WTC11 (cell line): ENCODE measurements at regions not wholly inside any gene's neighbourhood (a gene's known extent, or its start where the extent isn't known, plus 50 kb on each side); places are given as distances from the start of the nearest gene placed in this dataset.

Experiments
- ATAC-seq: fragments of 200-7000 bp; cut with Tn5 transposase; 2 replicates; pipeline ENCODE4 v1.10.0; 2021; ENCODE audit warnings: mild to moderate bottlenecking, moderate library complexity
- CTCF ChIA-PET: fragments of 300-600 bp; sonication (Branson Sonifier 250); formaldehyde crosslinking; loops from one replicate; lab custom pipeline; 2021; ENCODE audit warnings: antibody characterized with exemption; lab: Charles Lee
- POLR2A ChIA-PET: fragments of 350-600 bp; sonication (Branson Sonifier 250); formaldehyde crosslinking; loops from one replicate; lab custom pipeline; 2021; ENCODE audit warnings: antibody characterized with exemption; lab: Charles Lee
- DNase-seq: peaks from one replicate; pipeline ENCODE4 v3.0.0; 2021; ENCODE audit warnings: low spot score
- H3K27ac Mint-ChIP-seq: 2 replicates; pipeline ENCODE4 v1.8.0; 2021; ENCODE audit warnings: mixed read lengths
- H3K27me3 Mint-ChIP-seq: 2 replicates; pipeline ENCODE4 v1.8.0; 2021; ENCODE audit warnings: low read depth, mild to moderate bottlenecking, moderate library complexity, mixed read lengths
- H3K36me3 Mint-ChIP-seq: 2 replicates; pipeline ENCODE4 v1.8.0; 2021; ENCODE audit warnings: mixed read lengths
- H3K4me1 Mint-ChIP-seq: 2 replicates; pipeline ENCODE4 v1.8.0; 2022; ENCODE audit warnings: mixed read lengths
- H3K4me3 Mint-ChIP-seq: 2 replicates; pipeline ENCODE4 v1.8.0; 2021; ENCODE audit warnings: mild to moderate bottlenecking, moderate library complexity, mixed read lengths
- H3K9me3 Mint-ChIP-seq: 2 replicates; pipeline ENCODE4 v1.8.0; 2021; ENCODE audit warnings: mixed read lengths
- ATF1 ChIP-seq: sonication (generic); formaldehyde crosslinking; IDR thresholded peaks from 2 replicates; pipeline ENCODE4 v1.8.1; 2023; ENCODE audit warnings: mild to moderate bottlenecking, moderate library complexity, missing genetic modification reagents
- JAZF1 ChIP-seq: fragments of 250-450 bp; sonication (Bioruptor Pico); IDR thresholded peaks from 2 replicates; pipeline ENCODE4 v1.9.0; 2021; ENCODE audit warnings: moderate library complexity, mild to moderate bottlenecking, inconsistent platforms
- JUN ChIP-seq: sonication (generic); formaldehyde crosslinking; IDR thresholded peaks from 2 replicates; pipeline ENCODE4 v1.8.0; 2023; ENCODE audit warnings: mild to moderate bottlenecking, missing genetic modification reagents
- KAT7 ChIP-seq: sonication (generic); formaldehyde crosslinking; IDR thresholded peaks from 2 replicates; pipeline ENCODE4 v1.8.1; 2023; ENCODE audit warnings: missing genetic modification reagents, mild to moderate bottlenecking, borderline replicate concordance
- RELA ChIP-seq: sonication (generic); formaldehyde crosslinking; IDR thresholded peaks from 2 replicates; pipeline ENCODE4 v1.8.1; 2022; ENCODE audit warnings: missing genetic modification reagents, mild to moderate bottlenecking, borderline replicate concordance
- RORB ChIP-seq: fragments of 250-450 bp; sonication (Bioruptor Pico); IDR thresholded peaks from 2 replicates; pipeline ENCODE4 v1.9.0; 2021; ENCODE audit warnings: mild to moderate bottlenecking
- TEAD4 ChIP-seq: sonication (generic); formaldehyde crosslinking; IDR thresholded peaks from 2 replicates; pipeline ENCODE4 v1.8.0; 2022; ENCODE audit warnings: mild to moderate bottlenecking, missing genetic modification reagents
- TP53 ChIP-seq: sonication (generic); formaldehyde crosslinking; IDR thresholded peaks from 2 replicates; pipeline ENCODE4 v1.8.1; 2023; ENCODE audit warnings: mild to moderate bottlenecking, missing genetic modification reagents
- ZNF121 ChIP-seq: sonication (generic); formaldehyde crosslinking; IDR thresholded peaks from 2 replicates; pipeline ENCODE4 v1.8.0; 2023; ENCODE audit warnings: missing genetic modification reagents
- ZNF423 ChIP-seq: fragments of 250-450 bp; sonication (Bioruptor Pico); IDR thresholded peaks from 2 replicates; pipeline ENCODE4 v2.1.2; 2022; ENCODE audit warnings: mild to moderate bottlenecking, moderate library complexity
- TF ChIP-seq, protein P1 (sequence below): sonication (generic); formaldehyde crosslinking; conservative IDR thresholded peaks from 2 replicates; pipeline ENCODE4 v1.8.1; 2023; ENCODE audit warnings: mild to moderate bottlenecking, low read depth, missing genetic modification reagents, moderate library complexity
- TF ChIP-seq, protein P2 (sequence below): sonication (generic); formaldehyde crosslinking; IDR thresholded peaks from 2 replicates; pipeline ENCODE4 v1.8.0; 2022; ENCODE audit warnings: mild to moderate bottlenecking, missing genetic modification reagents
- TF ChIP-seq, protein P3 (sequence below): sonication (generic); formaldehyde crosslinking; IDR thresholded peaks from 2 replicates; pipeline ENCODE4 v1.8.1; 2023; ENCODE audit warnings: mild to moderate bottlenecking, missing genetic modification reagents, borderline replicate concordance
- TF ChIP-seq, protein P4 (sequence below): fragments of 250-450 bp; sonication (Bioruptor Pico); IDR thresholded peaks from 2 replicates; pipeline ENCODE4 v1.9.0; 2021; ENCODE audit warnings: mild to moderate bottlenecking
- TF ChIP-seq, protein P5 (sequence below): fragments of 250-450 bp; sonication (Bioruptor Pico); IDR thresholded peaks from 2 replicates; pipeline ENCODE4 v1.9.0; 2021; ENCODE audit warnings: mild to moderate bottlenecking, borderline replicate concordance
- TF ChIP-seq, protein P6 (sequence below): sonication (generic); formaldehyde crosslinking; IDR thresholded peaks from 2 replicates; pipeline ENCODE4 v1.8.0; 2023; ENCODE audit warnings: missing genetic modification reagents
- TF ChIP-seq, protein P7 (sequence below): sonication (generic); formaldehyde crosslinking; IDR thresholded peaks from 2 replicates; pipeline ENCODE4 v1.8.0; 2022; ENCODE audit warnings: mild to moderate bottlenecking, missing genetic modification reagents
- TF ChIP-seq, protein P8 (sequence below): sonication (generic); formaldehyde crosslinking; IDR thresholded peaks from 2 replicates; pipeline ENCODE4 v1.8.1; 2023; ENCODE audit warnings: mild to moderate bottlenecking, missing genetic modification reagents, moderate library complexity

DNA sequence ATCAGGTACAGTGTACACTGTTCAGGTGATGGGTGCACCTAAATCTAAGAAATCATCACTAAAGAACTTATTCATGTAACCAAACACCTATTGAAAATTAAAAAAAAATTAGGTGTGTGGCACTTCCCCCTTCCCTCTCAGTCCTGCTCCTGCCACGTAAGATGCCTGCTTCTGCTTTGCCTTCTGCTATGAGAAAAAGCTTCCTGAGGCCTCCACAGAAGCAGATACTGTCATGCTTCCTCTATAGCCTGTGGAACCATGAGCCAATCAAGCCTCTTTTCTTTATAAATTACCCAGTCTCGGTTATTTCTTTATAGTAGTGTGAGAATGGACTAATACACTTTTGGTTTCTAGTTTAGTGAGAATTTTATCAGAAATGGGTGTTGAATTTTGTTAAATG is 459.8 kb upstream of the DIPK2B start:
- Mint-ChIP-seq H3K27ac (no peak overlapping the region), H3K9me3 (peaks cover 22% of the 10 kb centered on the region), H3K4me1 (no peaks in the 10 kb centered on the region), H3K27me3 (no peaks in the 10 kb centered on the region), H3K36me3 (no peaks in the 10 kb centered on the region), H3K4me3 (no peak overlapping the region)
- TF ChIP-seq JAZF1 (CRISPR knock-in tag) (no peak), JUN (CRISPR knock-in tag) (no peak), KAT7 (no peak), ZNF121 (CRISPR knock-in tag) (no peak), RORB (CRISPR knock-in tag) (no peak)
- TF ChIP-seq, protein P1, sequence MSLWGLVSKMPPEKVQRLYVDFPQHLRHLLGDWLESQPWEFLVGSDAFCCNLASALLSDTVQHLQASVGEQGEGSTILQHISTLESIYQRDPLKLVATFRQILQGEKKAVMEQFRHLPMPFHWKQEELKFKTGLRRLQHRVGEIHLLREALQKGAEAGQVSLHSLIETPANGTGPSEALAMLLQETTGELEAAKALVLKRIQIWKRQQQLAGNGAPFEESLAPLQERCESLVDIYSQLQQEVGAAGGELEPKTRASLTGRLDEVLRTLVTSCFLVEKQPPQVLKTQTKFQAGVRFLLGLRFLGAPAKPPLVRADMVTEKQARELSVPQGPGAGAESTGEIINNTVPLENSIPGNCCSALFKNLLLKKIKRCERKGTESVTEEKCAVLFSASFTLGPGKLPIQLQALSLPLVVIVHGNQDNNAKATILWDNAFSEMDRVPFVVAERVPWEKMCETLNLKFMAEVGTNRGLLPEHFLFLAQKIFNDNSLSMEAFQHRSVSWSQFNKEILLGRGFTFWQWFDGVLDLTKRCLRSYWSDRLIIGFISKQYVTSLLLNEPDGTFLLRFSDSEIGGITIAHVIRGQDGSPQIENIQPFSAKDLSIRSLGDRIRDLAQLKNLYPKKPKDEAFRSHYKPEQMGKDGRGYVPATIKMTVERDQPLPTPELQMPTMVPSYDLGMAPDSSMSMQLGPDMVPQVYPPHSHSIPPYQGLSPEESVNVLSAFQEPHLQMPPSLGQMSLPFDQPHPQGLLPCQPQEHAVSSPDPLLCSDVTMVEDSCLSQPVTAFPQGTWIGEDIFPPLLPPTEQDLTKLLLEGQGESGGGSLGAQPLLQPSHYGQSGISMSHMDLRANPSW (CRISPR knock-in tag) = no peak
- TF ChIP-seq, protein P2, sequence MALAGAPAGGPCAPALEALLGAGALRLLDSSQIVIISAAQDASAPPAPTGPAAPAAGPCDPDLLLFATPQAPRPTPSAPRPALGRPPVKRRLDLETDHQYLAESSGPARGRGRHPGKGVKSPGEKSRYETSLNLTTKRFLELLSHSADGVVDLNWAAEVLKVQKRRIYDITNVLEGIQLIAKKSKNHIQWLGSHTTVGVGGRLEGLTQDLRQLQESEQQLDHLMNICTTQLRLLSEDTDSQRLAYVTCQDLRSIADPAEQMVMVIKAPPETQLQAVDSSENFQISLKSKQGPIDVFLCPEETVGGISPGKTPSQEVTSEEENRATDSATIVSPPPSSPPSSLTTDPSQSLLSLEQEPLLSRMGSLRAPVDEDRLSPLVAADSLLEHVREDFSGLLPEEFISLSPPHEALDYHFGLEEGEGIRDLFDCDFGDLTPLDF (CRISPR knock-in tag) = no peak
- TF ChIP-seq, protein P3, sequence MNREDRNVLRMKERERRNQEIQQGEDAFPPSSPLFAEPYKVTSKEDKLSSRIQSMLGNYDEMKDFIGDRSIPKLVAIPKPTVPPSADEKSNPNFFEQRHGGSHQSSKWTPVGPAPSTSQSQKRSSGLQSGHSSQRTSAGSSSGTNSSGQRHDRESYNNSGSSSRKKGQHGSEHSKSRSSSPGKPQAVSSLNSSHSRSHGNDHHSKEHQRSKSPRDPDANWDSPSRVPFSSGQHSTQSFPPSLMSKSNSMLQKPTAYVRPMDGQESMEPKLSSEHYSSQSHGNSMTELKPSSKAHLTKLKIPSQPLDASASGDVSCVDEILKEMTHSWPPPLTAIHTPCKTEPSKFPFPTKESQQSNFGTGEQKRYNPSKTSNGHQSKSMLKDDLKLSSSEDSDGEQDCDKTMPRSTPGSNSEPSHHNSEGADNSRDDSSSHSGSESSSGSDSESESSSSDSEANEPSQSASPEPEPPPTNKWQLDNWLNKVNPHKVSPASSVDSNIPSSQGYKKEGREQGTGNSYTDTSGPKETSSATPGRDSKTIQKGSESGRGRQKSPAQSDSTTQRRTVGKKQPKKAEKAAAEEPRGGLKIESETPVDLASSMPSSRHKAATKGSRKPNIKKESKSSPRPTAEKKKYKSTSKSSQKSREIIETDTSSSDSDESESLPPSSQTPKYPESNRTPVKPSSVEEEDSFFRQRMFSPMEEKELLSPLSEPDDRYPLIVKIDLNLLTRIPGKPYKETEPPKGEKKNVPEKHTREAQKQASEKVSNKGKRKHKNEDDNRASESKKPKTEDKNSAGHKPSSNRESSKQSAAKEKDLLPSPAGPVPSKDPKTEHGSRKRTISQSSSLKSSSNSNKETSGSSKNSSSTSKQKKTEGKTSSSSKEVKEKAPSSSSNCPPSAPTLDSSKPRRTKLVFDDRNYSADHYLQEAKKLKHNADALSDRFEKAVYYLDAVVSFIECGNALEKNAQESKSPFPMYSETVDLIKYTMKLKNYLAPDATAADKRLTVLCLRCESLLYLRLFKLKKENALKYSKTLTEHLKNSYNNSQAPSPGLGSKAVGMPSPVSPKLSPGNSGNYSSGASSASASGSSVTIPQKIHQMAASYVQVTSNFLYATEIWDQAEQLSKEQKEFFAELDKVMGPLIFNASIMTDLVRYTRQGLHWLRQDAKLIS (CRISPR knock-in tag) = no peak
- TF ChIP-seq, protein P4, sequence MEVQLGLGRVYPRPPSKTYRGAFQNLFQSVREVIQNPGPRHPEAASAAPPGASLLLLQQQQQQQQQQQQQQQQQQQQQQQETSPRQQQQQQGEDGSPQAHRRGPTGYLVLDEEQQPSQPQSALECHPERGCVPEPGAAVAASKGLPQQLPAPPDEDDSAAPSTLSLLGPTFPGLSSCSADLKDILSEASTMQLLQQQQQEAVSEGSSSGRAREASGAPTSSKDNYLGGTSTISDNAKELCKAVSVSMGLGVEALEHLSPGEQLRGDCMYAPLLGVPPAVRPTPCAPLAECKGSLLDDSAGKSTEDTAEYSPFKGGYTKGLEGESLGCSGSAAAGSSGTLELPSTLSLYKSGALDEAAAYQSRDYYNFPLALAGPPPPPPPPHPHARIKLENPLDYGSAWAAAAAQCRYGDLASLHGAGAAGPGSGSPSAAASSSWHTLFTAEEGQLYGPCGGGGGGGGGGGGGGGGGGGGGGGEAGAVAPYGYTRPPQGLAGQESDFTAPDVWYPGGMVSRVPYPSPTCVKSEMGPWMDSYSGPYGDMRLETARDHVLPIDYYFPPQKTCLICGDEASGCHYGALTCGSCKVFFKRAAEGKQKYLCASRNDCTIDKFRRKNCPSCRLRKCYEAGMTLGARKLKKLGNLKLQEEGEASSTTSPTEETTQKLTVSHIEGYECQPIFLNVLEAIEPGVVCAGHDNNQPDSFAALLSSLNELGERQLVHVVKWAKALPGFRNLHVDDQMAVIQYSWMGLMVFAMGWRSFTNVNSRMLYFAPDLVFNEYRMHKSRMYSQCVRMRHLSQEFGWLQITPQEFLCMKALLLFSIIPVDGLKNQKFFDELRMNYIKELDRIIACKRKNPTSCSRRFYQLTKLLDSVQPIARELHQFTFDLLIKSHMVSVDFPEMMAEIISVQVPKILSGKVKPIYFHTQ (CRISPR knock-in tag) = no peak
- ChIA-PET CTCF (no interaction called here), POLR2A (no interaction called here)
- no peak for ATAC-seq
- DNase-seq = no peak

DNA sequence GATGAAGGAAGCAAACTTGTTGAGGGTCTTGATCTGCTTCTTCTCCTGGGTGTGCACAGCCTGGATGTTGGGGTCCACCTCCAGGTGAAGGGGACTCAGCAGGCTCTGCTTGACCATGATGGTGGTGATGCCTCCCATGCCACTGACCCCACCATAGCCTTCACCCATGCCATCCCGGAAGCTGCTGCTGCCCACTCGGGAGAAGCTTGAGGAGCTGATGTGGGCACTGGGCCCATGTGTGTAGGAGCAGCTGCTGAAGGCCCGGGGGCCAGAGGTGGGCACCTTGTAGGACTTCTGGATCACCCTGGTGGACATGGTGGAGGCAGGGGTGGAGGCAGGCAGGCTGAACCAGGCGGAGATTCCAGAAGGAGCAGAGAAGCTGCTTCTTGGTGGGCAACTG is 432.7 kb upstream of the DIPK2B start:
- DNase-seq (no peak), ATAC-seq (no peak)
- Mint-ChIP-seq H3K27me3 (no peaks in the 10 kb centered on the region), H3K36me3 (no peaks in the 10 kb centered on the region; the same call in 1 of the 2 replicates), H3K27ac (no peak overlapping the region), H3K9me3 (peaks cover 17% of the 10 kb centered on the region), H3K4me3 (no peak overlapping the region), H3K4me1 (no peaks in the 10 kb centered on the region)
- ChIA-PET POLR2A (no interaction called here), CTCF (interaction anchor here (1.2 to 1.9 kb wide), 2 partner anchors 12 to 28 kb away, joined by 3 to 10 read pairs; no protein-coding TSS in a partner anchor)
- TF ChIP-seq TP53 (CRISPR knock-in tag) (no peak), ZNF423 (no peak), TEAD4 (CRISPR knock-in tag) (no peak), RELA (CRISPR knock-in tag) (no peak), ATF1 (CRISPR knock-in tag) (no peak)
- TF ChIP-seq, protein P5, sequence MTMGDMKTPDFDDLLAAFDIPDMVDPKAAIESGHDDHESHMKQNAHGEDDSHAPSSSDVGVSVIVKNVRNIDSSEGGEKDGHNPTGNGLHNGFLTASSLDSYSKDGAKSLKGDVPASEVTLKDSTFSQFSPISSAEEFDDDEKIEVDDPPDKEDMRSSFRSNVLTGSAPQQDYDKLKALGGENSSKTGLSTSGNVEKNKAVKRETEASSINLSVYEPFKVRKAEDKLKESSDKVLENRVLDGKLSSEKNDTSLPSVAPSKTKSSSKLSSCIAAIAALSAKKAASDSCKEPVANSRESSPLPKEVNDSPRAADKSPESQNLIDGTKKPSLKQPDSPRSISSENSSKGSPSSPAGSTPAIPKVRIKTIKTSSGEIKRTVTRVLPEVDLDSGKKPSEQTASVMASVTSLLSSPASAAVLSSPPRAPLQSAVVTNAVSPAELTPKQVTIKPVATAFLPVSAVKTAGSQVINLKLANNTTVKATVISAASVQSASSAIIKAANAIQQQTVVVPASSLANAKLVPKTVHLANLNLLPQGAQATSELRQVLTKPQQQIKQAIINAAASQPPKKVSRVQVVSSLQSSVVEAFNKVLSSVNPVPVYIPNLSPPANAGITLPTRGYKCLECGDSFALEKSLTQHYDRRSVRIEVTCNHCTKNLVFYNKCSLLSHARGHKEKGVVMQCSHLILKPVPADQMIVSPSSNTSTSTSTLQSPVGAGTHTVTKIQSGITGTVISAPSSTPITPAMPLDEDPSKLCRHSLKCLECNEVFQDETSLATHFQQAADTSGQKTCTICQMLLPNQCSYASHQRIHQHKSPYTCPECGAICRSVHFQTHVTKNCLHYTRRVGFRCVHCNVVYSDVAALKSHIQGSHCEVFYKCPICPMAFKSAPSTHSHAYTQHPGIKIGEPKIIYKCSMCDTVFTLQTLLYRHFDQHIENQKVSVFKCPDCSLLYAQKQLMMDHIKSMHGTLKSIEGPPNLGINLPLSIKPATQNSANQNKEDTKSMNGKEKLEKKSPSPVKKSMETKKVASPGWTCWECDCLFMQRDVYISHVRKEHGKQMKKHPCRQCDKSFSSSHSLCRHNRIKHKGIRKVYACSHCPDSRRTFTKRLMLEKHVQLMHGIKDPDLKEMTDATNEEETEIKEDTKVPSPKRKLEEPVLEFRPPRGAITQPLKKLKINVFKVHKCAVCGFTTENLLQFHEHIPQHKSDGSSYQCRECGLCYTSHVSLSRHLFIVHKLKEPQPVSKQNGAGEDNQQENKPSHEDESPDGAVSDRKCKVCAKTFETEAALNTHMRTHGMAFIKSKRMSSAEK = no peak
- TF ChIP-seq, protein P6, sequence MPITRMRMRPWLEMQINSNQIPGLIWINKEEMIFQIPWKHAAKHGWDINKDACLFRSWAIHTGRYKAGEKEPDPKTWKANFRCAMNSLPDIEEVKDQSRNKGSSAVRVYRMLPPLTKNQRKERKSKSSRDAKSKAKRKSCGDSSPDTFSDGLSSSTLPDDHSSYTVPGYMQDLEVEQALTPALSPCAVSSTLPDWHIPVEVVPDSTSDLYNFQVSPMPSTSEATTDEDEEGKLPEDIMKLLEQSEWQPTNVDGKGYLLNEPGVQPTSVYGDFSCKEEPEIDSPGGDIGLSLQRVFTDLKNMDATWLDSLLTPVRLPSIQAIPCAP = no peak
- TF ChIP-seq, protein P7, sequence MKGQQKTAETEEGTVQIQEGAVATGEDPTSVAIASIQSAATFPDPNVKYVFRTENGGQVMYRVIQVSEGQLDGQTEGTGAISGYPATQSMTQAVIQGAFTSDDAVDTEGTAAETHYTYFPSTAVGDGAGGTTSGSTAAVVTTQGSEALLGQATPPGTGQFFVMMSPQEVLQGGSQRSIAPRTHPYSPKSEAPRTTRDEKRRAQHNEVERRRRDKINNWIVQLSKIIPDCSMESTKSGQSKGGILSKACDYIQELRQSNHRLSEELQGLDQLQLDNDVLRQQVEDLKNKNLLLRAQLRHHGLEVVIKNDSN = no peak
- TF ChIP-seq, protein P8, sequence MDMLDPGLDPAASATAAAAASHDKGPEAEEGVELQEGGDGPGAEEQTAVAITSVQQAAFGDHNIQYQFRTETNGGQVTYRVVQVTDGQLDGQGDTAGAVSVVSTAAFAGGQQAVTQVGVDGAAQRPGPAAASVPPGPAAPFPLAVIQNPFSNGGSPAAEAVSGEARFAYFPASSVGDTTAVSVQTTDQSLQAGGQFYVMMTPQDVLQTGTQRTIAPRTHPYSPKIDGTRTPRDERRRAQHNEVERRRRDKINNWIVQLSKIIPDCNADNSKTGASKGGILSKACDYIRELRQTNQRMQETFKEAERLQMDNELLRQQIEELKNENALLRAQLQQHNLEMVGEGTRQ (CRISPR knock-in tag) = no peak
